OCI-LY3 (cell line): ENCODE measurements at regions not wholly inside any gene's neighbourhood (a gene's known extent, or its start where the extent isn't known, plus 50 kb on each side); places are given as distances from the start of the nearest gene placed in this dataset.

Source experiments
- H2AFZ ChIP-seq: fragments of 200-600, 300-600 bp; shearing (Covaris generic); 2 replicates; pipeline ENCODE4 v1.6.0; 2014; ENCODE audit warnings: antibody characterized with exemption, low read depth, low read length
- H3K27ac ChIP-seq: fragments of 200-600, 300-600 bp; sonication (generic); 2 replicates; pipeline ENCODE4 v1.5.1; 2014; ENCODE audit warnings: mild to moderate bottlenecking, low read length, moderate library complexity, mixed read lengths
- H3K27me3 ChIP-seq: fragments of 200-600, 300-600 bp; sonication (generic); 2 replicates; pipeline ENCODE4 v1.6.1; 2014; ENCODE audit warnings: low read depth, low read length, mixed read lengths
- H3K36me3 ChIP-seq: fragments of 200-600, 300-600 bp; sonication (generic); replicated peaks from 2 replicates; pipeline ENCODE3; 2014; ENCODE audit warnings: low read depth, low read length, mixed read lengths
- H3K4me1 ChIP-seq: fragments of 300-600, 200-600 bp; sonication (generic); 2 replicates; pipeline ENCODE4 v1.6.1; 2014; ENCODE audit warnings: low read length, mixed read lengths
- H3K4me2 ChIP-seq: fragments of 200-600, 300-600 bp; sonication (generic); 2 replicates; pipeline ENCODE4 v1.6.1; 2014; ENCODE audit warnings: low read length, mixed read lengths
- H3K4me3 ChIP-seq: fragments of 300-600, 200-600 bp; sonication (generic); 2 replicates; pipeline ENCODE4 v1.5.1; 2014; ENCODE audit warnings: antibody characterized with exemption, mild to moderate bottlenecking, low read length, moderate library complexity
- H3K79me2 ChIP-seq: fragments of 300-600, 200-600 bp; shearing (Covaris generic); 2 replicates; pipeline ENCODE4 v1.6.1; 2014; ENCODE audit warnings: mild to moderate bottlenecking, low read length, mixed read lengths
- H3K9ac ChIP-seq: fragments of 300-600, 200-600 bp; shearing (Covaris generic); 2 replicates; pipeline ENCODE4 v1.6.0; 2014; ENCODE audit warnings: mild to moderate bottlenecking, low read length, moderate library complexity
- H3K9me3 ChIP-seq: fragments of 200-600, 300-600 bp; shearing (Covaris generic); 2 replicates; pipeline ENCODE4 v1.6.1; 2014; ENCODE audit warnings: low read length, mixed read lengths; ENCODE audit not compliant: insufficient read depth
- H4K20me1 ChIP-seq: fragments of 200-600, 300-600 bp; sonication (generic); 2 replicates; pipeline ENCODE4 v1.6.1; 2016; ENCODE audit warnings: low read length, mixed read lengths; ENCODE audit not compliant: insufficient read depth
- CTCF ChIP-seq: fragments of 200-600, 300-600 bp; sonication (generic); IDR thresholded peaks from 2 replicates; pipeline ENCODE4 v1.5.1; 2014; ENCODE audit warnings: antibody characterized with exemption, low read length, low read depth
- EZH2phosphoT487 ChIP-seq: fragments of 200-600 bp; shearing (Covaris generic); IDR thresholded peaks from 2 replicates; pipeline ENCODE4 v1.6.1; 2018; ENCODE audit warnings: antibody characterized with exemption, mixed run types, low read depth

GRCh38 chr4:116573540-116573939 is 511.8 kb downstream of the TRAM1L1 start:
- Histone ChIP-seq H3K36me3 (no peaks in the 10 kb centered on the region), H3K4me1 (no peaks in the 10 kb centered on the region), H3K9me3 (peaks cover 3% of the 10 kb centered on the region; the same call in 1 of the 2 replicates), H3K4me3 (no peak overlapping the region), H3K27ac (no peak overlapping the region), H3K79me2 (no peaks in the 10 kb centered on the region), H4K20me1 (no peaks in the 10 kb centered on the region), H3K9ac (no peak overlapping the region), H2AFZ (no peak overlapping the region), H3K27me3 (no peaks in the 10 kb centered on the region), H3K4me2 (no peak overlapping the region)
- TF ChIP-seq CTCF, result no peak
- TF ChIP-seq EZH2phosphoT487, result no peak

- Histone ChIP-seq H3K4me3 (no peak overlapping the region), H3K79me2 (no peaks in the 10 kb centered on the region), H3K9ac (no peak overlapping the region), H3K4me2 (no peak overlapping the region), H3K36me3 (no peaks in the 10 kb centered on the region), H3K9me3 (no peaks in the 10 kb centered on the region), H3K27ac (no peak overlapping the region), H3K4me1 (no peaks in the 10 kb centered on the region), H4K20me1 (no peaks in the 10 kb centered on the region), H3K27me3 (no peaks in the 10 kb centered on the region), H2AFZ (no peak overlapping the region)
- TF ChIP-seq EZH2phosphoT487 (no peak), CTCF (no peak)
Observed at GRCh38 chr4:116561768-116562167, 523.6 kb downstream of the TRAM1L1 start.

GRCh38 chr4:116551806-116552205 is 533.6 kb downstream of the TRAM1L1 start:
- H3K27me3 ChIP-seq, result no peaks in the 10 kb centered on the region
- no peaks in the 10 kb centered on the region for H4K20me1 ChIP-seq
- H2AFZ ChIP-seq, result no peak overlapping the region
- H3K9ac ChIP-seq, result no peak overlapping the region
- H3K4me2 ChIP-seq, result no peak overlapping the region
- H3K79me2 ChIP-seq, result no peaks in the 10 kb centered on the region
- H3K4me1 ChIP-seq, result no peaks in the 10 kb centered on the region
- no peaks in the 10 kb centered on the region for H3K9me3 ChIP-seq
- H3K27ac ChIP-seq, result no peak overlapping the region
- no peaks in the 10 kb centered on the region for H3K36me3 ChIP-seq
- TF ChIP-seq EZH2phosphoT487, result no peak
- no peak overlapping the region for H3K4me3 ChIP-seq

- H3K4me3 ChIP-seq, result no peak overlapping the region
- H3K9me3 ChIP-seq, result no peaks in the 10 kb centered on the region
- no peaks in the 10 kb centered on the region for H3K79me2 ChIP-seq
- H3K27ac ChIP-seq, result no peak overlapping the region
- H3K9ac ChIP-seq, result no peak overlapping the region
- H4K20me1 ChIP-seq, result no peaks in the 10 kb centered on the region
- no peak for TF ChIP-seq CTCF
- TF ChIP-seq EZH2phosphoT487, result no peak
- no peaks in the 10 kb centered on the region for H3K36me3 ChIP-seq
- no peak overlapping the region for H2AFZ ChIP-seq
- no peaks in the 10 kb centered on the region for H3K4me1 ChIP-seq
- no peak overlapping the region for H3K4me2 ChIP-seq
- H3K27me3 ChIP-seq, result no peaks in the 10 kb centered on the region
Observed at GRCh38 chr4:116547632-116548031, 537.7 kb downstream of the TRAM1L1 start.

- Histone ChIP-seq H3K9me3 (no peaks in the 10 kb centered on the region), H3K79me2 (no peaks in the 10 kb centered on the region), H3K27me3 (no peaks in the 10 kb centered on the region), H3K9ac (no peak overlapping the region), H2AFZ (no peak overlapping the region), H3K36me3 (no peaks in the 10 kb centered on the region), H3K4me2 (no peak overlapping the region), H4K20me1 (no peaks in the 10 kb centered on the region), H3K4me3 (no peak overlapping the region), H3K4me1 (no peaks in the 10 kb centered on the region), H3K27ac (no peak overlapping the region)
- TF ChIP-seq CTCF, result no peak
- no peak for TF ChIP-seq EZH2phosphoT487
Observed at GRCh38 chr4:116546759-116547158, 538.6 kb downstream of the TRAM1L1 start.
